ENCODE measurements at regions not wholly inside any gene's neighbourhood (a gene's known extent, or its start where the extent isn't known, plus 50 kb on each side); places are given as distances from the start of the nearest gene placed in this dataset.
"Not testable (repeated sequence)": the region's sequence is repeated elsewhere in the genome, so short reads cannot be mapped to it uniquely, and the experiment has no call there.

- no peak for DNase-seq (ENCODE audit: low read depth)
- H3K4me3 ChIP-seq (ENCODE audit: low read depth, low read length): no peak overlapping the region
These were observed 170.0 kb downstream of the LY86 start for GRCh38 chr6:6758546-6758914.

GRCh38 chr6:6758915-6759654 lies 170.6 kb downstream of the LY86 start:
- no peak overlapping the region for H3K4me3 ChIP-seq (ENCODE audit: low read depth, low read length)
- TF ChIP-seq CTCF (conservative IDR thresholded peaks at IDR 0.05; ENCODE audit: low read depth, low read length): peak; percentile 58
- no peak for DNase-seq (ENCODE audit: low read depth)

More at GRCh38 chr6:6758546-6758914, 170.0 kb downstream of the LY86 start:
- TF ChIP-seq CTCF (conservative IDR thresholded peaks at IDR 0.05; ENCODE audit: low read depth, low read length): no peak

GRCh38 chr6:6760002-6760401 lies 171.5 kb downstream of the LY86 start:
- no peak for TF ChIP-seq CTCF (conservative IDR thresholded peaks at IDR 0.05; ENCODE audit: low read depth, low read length)

GRCh38 chr6:6762566-6762965 lies 174.0 kb downstream of the LY86 start:
- H3K4me3 ChIP-seq (ENCODE audit: low read depth, low read length); DNase-seq (ENCODE audit: low read depth): not testable (repeated sequence)

More at GRCh38 chr6:6760002-6760401, 171.5 kb downstream of the LY86 start:
- DNase-seq (ENCODE audit: low read depth): no peak
- H3K4me3 ChIP-seq (ENCODE audit: low read depth, low read length): no peak overlapping the region

GRCh38 chr6:6764764-6765434 lies 176.4 kb downstream of the LY86 start:
- TF ChIP-seq CTCF (conservative IDR thresholded peaks at IDR 0.05; ENCODE audit: low read depth, low read length): no peak
- no peak overlapping the region for H3K4me3 ChIP-seq (ENCODE audit: low read depth, low read length)
- DNase-seq (ENCODE audit: low read depth): peak; percentile 68

GRCh38 chr6:6766230-6766905 lies 177.8 kb downstream of the LY86 start:
- DNase-seq (ENCODE audit: low read depth): no peak
- TF ChIP-seq CTCF (conservative IDR thresholded peaks at IDR 0.05; ENCODE audit: low read depth, low read length): no peak
- H3K4me3 ChIP-seq (ENCODE audit: low read depth, low read length): no peak overlapping the region

- H3K4me3 ChIP-seq (ENCODE audit: low read depth, low read length): no peak overlapping the region
- TF ChIP-seq CTCF (conservative IDR thresholded peaks at IDR 0.05; ENCODE audit: low read depth, low read length): no peak
- DNase-seq (ENCODE audit: low read depth): no peak
These were observed 180.9 kb downstream of the LY86 start for GRCh38 chr6:6769466-6769865.

All from epithelial cell of proximal tubule (primary cell).